ENCODE measurements at regions not wholly inside any gene's neighbourhood (a gene's known extent, or its start where the extent isn't known, plus 50 kb on each side); places are given as distances from the start of the nearest gene placed in this dataset.

DNA sequence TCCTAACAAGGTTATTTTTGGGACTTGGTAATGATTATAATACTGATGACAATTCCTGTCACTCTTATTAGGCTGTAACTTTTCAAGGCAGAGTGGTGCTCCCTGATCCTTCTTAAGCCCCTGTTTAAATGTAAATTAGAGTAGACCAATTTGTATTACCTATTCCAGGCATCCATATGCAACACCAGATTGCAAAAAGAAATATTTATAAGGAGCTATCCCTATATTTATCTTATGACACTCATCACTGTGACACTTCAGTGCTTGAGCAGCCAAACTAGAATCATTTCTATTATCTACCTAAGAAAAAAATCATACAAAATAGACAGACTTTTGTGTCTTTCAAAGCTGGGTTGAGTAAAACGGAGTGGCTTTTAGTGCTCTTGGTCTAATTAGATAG is 462.7 kb downstream of the ADGRL2 start:
- TF ChIP-seq POLR2A (IDR thresholded peaks at IDR 0.05), result no peak
- TF ChIP-seq, protein P1, sequence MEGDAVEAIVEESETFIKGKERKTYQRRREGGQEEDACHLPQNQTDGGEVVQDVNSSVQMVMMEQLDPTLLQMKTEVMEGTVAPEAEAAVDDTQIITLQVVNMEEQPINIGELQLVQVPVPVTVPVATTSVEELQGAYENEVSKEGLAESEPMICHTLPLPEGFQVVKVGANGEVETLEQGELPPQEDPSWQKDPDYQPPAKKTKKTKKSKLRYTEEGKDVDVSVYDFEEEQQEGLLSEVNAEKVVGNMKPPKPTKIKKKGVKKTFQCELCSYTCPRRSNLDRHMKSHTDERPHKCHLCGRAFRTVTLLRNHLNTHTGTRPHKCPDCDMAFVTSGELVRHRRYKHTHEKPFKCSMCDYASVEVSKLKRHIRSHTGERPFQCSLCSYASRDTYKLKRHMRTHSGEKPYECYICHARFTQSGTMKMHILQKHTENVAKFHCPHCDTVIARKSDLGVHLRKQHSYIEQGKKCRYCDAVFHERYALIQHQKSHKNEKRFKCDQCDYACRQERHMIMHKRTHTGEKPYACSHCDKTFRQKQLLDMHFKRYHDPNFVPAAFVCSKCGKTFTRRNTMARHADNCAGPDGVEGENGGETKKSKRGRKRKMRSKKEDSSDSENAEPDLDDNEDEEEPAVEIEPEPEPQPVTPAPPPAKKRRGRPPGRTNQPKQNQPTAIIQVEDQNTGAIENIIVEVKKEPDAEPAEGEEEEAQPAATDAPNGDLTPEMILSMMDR (IDR thresholded peaks at IDR 0.05), result no peak

Data from right lobe of liver (tissue), 4 donors.